ENCODE measurements at regions not wholly inside any gene's neighbourhood (a gene's known extent, or its start where the extent isn't known, plus 50 kb on each side); places are given as distances from the start of the nearest gene placed in this dataset.
"Not testable (repeated sequence)": the region's sequence is repeated elsewhere in the genome, so short reads cannot be mapped to it uniquely, and the experiment has no call there.

DNA sequence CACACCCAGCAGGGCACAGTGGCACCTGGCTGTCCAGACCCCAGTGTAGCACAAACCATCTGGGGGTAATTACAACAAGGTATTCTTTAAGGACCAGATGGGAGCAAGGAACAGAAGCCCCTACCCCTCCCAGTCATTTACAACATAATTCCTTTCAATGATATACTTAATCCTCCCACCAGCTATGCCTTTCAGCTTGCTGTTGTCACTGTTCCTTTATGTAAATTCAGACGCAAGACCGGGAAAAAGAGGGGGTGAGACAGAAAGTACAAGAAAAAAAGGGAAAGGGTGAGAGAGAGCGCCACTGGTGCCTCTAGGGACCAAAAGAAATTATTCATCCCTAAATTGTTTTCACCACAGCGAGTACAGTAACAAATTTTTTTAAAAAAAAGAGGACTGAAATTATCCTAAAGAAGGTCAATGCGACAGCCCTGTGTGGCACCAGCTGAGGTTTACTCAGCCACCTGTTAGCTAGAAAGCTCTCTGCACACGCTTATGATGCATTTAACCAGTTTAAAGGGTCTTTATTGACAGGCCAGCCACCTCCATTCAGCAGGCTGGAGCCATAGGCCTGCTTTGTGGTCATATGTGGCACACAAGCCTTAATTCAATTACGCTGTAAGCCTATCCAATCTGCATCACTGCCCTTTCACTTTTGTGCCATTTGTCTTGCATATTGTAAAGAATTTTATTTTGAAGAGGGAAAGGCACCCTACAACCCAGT is 210.2 kb upstream of the ISL1 start:
- no peak for DNase-seq

DNA sequence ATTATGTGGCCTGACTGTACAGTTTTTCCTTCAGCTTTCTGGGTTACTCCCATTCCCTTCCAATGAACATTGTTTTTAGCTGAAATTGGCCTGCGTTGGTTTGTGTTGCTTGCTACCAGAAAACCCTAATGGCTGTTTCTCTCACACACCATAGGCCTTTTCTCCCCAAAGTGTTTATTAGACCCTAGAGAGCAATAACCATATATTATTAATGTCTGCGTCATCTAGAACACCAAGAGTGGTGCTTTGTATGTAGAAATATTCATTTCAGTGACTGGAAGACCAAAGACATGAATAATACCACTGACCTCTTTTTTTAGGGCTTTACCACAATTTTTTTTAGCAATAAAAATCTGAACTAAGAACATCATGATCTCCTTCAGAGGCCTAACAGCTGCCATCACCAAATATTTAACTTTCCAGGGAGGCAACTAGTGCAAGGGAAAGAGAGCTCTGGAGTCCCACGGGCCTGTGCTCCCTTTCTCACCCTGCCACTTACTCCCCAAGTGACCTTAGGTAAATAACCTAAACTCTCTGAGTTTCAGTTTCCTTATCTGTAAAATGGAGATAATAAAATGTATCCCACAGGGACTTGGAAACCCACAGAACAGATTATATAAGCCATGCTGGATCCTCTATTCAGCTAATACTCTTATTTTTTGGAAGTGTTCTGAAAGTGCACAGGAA is 201.9 kb upstream of the ISL1 start:
- DNase-seq: no peak

DNA sequence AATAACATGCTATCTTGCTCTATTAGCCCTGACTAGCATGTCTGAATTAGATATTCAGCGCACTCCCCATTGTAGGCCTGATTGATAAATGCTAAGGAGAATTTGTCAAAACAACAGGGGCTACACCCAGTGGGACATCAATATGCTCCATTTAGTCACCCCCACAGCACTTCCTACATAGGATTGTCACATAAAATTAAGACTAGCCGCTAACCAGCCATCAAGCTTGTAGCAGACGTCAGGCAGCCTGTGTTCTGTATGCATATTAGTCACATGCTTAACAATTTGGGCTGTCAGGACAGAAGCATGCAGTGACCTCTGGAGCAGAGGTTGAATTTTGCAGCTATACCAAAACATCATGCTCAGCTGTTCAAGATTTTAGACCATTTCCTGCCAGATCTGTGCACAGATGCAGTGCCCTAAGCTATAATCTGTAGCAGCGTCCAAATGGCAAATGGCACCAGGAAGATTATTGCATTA is 197.4 kb upstream of the ISL1 start:
- no peak for DNase-seq

DNA sequence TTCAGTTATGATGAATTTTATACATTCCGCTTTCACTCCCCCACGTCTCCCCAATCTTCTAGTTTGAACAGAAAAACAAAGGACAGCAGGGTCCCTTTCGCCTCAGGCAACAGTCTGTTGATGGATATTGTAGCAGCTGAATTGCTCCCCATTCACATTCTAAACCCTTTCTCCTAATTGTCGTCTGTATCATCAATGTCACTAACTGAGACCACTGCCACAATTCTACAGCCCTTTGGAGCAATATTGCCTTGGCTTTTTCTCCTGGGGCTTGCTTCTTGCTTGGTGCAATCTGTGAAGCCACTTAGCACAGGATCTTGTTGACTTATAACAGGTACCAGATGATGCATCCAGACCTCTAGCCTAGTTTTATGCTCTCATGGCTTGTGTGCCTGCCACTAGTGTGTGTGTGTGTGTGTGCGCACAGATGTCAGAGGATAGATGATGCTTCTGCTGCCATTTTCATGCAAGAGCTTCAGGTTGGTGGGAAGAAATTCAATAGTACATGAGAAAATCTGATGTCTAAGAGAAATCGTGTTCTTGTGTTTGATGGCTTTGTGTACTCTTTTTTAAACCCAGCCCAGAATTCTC is 195.2 kb upstream of the ISL1 start:
- no peak for DNase-seq

DNA sequence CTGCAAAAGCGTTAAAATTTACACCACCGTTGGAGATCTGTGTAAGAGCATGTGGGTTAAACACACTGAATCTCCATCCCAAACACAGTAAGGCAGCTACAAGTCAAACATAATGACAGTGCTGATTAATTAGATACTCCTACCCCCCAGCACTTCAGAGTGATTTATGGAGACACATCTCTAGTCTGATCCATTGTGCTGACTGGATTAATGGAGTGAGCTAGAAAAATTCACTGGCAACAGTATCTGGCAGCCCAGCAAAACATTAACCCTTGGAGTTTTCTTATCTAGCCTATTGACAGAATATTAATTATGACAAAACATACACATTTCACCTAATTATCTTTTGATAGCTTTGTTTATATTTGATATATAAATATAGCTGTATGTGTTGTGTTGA is 188.6 kb upstream of the ISL1 start:
- DNase-seq: no peak

DNA sequence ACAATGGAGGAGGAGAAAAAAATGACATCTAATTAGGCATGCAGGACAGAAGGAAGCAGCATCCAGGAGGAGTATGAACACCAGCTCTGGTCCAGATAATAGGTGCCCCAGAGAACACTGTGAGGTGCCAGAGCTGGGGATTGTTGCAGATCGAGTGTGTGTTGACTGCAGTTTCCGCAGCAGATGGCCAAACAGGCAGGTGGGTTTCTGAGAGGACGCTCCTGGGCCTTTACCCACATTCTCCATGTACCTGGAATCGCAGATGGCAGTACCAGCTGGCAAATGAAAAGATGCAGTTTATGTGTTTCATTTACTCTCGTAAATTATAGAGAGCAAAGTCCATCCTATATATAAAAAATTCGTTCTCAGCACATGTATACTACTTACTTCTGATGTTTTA is 182.2 kb upstream of the ISL1 start:
- DNase-seq: no peak

DNA sequence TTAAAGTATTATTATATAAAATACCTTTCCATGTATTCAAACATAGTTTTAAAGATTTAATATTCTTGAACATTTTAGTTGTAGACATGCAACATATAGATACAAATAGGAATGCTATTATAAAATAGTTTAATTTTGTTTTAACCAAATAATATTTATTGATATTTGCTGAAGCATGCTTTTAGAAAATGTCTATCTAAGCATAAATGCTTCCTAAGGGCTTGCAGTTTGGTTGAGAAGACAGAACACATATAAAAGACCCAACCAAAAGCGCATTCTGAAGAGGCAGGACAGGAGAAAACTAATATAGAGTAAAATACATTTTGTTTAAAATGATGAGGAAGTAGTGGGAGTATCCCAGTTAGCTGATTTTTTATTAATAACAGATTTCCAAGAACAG is 181.5 kb upstream of the ISL1 start:
- no peak for DNase-seq

DNA sequence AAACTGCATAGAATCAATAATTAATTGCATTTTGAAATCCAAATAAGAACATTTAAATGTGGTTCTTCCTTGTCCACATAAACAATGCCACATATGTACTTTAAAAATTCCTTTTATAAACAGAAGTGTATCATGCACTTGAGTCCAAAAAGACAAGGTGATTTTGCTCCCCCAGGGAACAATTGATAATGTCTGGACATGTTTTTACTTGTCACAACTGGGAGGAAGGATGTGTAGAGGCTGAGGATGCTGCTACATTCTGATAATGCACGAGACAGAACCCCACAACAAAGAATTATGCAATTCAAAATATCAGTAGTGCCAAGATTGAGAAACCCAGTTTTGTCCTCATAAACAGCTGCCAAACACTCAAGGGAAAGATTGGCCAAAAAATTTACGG is 181.1 kb upstream of the ISL1 start:
- DNase-seq: no peak

DNA sequence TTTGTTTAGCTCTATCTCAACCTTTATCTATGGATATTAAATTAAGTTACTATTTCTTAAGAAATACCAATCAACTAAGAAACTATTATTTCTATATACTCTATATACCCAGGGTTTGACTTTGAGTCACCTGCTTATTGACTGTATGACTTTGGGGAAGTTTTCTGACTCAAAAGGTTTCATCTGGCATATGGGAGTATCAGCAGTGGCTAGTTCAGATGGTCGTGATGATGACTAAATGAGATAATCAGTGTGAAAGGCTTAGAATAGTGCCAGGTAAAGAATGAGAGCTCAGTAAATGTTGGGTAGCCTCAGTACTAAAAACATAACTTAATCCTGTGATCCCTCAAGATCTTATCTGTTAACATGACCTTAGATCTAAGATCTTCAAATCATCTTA is 179.7 kb upstream of the ISL1 start:
- no peak for DNase-seq

DNA sequence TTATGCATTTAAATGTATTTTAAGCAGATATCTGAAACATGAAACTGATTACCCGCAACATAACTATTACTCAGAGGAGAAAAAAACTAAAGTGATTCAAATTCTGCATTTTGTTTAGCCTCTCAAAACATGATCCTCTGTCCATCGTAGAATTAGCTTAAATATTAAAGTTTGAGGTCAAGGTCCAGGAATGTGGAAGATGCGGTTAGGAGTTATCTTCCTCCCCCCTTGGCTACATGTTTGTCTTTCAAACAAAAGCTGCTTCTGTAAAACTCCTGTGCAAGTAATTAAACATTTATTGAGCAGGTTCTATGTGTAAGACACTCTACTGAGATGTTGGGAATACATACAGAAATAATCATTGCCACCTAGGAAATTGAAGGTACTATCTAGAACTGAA is 175.0 kb upstream of the ISL1 start:
- no peak for DNase-seq

DNA sequence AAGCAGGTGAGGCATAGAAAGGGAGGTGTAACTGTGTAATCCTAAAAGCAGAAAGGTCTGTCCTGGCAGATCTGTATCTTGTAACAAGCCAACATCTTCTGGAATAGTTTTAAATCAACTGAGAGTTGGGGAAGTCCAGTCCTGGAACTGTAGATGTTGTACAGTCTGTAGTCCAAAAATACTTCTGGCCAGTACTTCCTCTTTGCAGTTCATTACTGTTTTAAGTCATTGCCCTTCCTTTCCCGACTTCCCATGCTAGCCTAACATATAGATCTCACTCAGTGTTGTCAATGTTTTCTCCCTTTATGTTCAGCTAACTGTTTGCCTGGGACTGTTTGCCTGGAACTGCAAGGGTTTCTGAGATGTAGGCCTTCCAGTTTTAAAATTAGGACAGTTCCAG is 168.5 kb upstream of the ISL1 start:
- no peak for DNase-seq

DNA sequence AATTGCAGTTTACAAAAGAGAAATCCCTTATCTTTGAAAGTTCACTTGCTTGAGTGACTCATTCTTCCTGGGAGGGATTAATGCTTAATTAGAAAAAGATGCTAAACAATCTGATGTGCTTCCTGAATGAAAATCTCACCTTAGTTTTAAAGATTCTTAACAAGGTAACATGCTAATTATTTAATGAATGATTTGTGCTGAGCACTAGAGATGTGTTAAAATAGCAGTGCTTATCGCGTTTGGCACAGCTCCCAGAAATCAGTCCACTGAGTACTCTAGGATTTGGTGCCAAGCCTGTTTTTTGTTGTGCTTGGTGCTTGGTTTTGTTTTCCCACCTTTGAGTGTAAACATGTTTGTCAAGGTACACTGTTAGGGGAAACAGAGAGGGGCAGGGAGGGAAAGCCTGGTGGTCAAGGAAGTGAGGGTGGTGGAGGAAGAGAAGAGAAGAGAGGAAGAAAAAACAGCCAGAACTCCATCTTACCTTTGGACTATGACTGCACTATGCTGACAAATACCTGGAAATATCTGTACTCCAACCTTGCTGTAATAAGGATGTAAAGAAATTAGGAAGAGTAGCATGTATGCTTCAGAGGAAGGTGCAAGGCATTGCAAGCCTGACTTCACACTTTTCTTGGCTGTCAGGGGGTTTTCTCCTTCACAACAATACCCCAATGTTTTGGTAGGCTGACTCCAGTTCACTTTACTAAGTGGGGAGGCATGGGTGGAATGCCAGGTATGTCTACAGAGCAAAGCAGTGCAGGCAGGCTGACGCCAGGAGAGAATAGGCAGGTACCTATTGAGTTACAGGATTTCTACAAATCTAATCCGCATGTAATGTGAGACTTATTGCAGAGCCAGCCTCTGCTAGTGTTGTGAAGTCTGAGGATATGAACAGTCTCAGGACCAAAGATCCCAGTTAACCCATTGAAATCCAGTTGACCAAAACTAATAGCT is 157.2 kb upstream of the ISL1 start:
- no peak for DNase-seq

DNA sequence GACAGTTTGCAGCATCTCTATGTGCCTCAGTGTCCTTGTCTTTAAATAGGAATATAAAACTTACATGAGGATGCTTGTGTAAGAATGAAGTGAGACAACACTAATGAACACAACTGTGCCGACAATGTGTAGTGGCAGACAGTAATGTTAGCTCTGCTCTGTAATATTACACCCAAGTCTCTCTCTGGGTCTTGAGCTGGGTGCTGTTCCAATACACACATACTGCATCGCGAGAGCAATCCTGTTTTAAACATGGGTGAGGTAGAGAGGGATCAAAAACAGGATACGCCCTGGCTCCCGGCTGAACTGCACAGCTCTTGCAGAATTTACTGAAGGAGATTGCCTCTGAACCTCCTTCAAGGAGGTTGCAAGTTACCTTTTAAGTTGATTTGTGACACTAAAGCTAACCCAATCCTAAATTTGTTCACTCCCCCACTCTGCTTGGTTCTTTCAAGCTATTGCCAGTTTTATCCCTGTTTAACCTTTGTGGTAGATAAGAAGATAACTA is 155.2 kb upstream of the ISL1 start:
- DNase-seq: no peak

DNA sequence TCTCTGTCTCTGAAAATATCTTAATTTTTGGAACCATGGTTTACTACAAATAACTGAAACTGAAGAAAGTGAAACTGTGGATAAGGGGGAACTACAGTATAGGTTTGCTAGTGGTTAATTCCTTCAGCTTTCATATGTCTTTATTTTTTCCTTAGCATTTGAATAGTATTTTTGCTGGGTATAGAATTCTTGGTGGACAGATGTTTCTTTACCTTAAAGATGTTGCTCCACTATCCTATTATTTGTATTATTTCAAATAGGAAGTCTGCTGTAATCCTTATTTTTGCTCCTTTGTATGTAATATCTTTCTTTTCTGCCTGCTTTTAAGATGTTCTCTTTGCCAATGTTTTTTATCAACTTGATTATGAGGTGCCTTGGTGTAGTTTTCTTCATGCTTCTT is 152.9 kb upstream of the ISL1 start:
- no peak for DNase-seq

DNA sequence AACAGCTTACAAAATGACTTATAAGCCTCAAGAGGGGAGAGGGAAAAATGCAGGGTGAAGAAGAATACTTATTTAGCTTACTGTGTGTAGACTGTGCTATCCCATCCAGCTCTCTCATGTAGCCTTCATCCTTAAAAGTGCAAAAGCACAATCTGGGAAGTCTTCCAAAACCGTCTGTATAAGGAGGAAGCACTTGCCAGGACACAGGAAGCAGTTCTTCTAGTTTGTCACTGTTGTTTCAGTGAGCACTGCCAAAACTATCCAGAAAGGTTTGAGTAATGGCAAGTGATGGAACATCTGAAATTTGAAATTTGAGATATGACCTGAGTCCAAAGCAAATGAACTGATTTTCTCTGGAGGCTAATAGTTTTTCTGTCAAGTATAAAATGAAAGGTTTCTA is 140.8 kb upstream of the ISL1 start:
- DNase-seq: no peak

DNA sequence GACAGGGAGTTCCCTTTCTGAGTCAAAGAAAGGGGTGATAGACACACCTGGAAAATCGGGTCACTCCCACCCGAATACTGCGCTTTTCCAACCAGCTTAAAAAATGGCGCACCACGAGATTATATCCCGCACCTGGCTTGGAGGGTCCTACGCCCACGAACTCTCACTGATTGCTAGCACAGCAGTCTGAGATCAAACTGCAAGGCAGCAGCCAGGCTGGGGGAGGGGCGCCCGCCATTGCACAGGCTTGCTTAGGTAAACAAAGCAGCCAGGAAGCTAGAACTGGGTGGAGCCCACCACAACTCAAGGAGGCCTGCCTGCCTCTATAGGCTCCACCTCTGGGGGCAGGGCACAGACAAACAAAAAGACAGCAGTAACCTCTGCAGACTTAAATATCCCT is 132.3 kb upstream of the ISL1 start:
- not testable (repeated sequence) for DNase-seq

DNA sequence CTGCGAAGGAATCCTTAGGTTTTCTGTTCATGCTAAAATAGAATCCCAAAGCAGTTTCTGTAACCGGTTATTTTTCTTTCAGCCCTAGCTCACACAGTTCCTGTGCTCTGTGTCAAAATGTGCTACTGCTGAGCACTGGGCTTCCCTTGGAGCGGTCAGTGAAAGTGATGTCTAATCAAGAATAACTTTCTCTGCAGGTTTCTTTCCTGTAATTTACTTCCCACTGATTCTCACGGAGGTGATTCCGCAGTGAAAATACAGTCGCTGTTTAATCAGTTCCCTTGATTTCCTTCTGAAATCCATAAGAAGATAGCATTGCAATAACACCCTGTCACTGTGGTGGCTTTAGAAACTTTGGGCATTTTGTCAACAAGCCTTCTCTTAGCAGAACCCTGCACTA is 112.0 kb upstream of the ISL1 start:
- DNase-seq: no peak

DNA sequence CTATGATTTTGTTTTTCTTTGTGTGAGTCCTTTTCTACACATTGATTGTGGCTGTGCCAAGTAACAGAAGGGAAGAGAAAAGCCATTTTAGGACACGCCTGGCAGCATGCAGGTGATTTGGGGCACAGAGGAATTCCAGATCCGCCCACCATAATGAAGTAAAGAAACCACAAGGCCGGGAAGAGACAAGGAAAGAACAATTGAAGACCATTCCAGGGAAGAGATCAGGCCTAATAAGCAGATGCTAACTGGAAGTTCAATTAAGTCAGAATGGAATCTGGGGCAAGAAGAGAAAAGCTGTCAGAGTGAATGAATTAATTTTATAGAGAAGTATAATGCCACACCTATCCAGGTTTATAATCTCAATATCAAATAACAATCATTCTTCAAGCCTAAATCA is 110.2 kb upstream of the ISL1 start:
- DNase-seq: no peak

DNA sequence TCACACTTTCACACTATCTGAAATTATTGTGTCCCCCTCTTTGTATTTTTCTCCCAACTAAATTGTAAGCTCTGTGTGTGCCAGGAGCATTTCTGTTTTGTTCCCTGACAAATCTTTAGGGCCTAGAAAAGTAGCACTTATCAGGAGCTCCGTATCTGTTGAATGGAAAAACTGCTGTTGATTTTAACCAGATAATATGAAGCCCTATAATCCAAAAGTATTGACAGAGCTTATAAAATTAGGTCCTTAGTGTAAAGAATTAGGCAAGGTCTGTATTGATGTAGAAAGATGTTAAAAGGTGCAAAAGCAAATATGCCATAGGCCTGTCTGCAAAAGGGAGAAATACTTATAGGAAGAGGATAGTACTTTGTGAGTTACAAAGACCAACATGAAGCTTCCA is 109.4 kb upstream of the ISL1 start:
- no peak for DNase-seq

DNA sequence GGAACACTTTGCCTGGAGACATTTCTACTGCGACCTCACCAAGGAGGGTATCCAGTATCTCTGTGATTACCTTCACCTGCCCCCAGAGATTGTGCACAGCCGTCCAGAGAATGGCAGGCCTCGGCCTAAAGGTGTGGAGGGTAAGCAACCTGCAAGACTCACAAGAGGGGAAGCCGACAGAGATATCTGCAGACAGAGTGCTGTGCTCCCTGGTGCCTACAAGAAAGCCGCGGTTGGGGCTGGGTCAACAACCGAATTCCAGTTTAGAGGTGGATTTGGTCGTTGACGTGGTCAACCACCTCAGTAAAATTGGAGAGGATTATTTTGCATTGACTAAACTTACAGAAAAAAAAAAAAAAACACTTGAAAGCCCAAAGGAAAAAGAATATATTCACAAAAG is 107.8 kb upstream of the ISL1 start:
- no peak for DNase-seq

DNA sequence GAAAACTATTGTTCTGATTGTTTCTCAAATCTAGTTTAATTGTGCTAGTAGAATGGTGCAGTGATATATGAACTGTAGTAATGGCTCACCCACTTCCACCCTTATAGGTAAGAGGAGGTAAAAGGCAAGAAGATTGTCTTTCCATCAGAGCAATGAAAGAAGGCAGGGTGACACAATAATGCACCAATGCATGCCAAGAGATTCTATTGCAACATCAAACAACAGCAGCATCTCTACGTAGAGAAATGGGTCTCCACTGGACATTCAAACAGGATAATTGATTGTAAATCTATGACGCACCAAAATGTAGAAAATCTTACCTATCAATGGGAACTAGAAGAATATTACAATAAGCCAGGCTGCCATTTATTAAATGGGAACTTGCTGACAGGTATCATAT is 107.0 kb upstream of the ISL1 start:
- DNase-seq: no peak

DNA sequence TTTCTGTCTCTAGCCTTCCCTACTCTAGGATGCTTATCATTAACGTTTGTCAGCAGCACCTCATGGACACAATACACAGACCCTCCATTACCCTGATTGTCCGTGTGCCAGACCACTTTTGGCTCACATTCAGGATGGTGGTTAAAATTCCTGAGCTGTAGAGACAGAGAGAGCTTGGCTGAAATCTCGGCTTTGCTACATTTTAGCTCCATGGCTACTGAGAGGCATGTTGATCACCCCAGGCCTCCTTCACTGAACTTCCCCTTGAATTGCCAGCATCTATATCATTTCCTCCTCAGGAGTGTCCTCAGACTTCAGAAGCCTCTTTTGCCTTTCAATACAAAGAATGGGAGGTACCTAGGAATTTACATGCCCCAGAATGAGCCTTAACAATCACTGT is 104.7 kb upstream of the ISL1 start:
- no peak for DNase-seq
